Astrocyte (in vitro differentiated cells and primary cell): ENCODE measurements at regions not wholly inside any gene's neighbourhood (a gene's known extent, or its start where the extent isn't known, plus 50 kb on each side); places are given as distances from the start of the nearest gene placed in this dataset.

Experiments used
- EZH2 ChIP-seq: IDR thresholded peaks from 2 replicates; pipeline ENCODE4 v1.6.1; 2012; ENCODE audit warnings: mild to moderate bottlenecking, low read length, inconsistent platforms; ENCODE audit not compliant: insufficient read depth
- TF ChIP-seq, protein P1 (sequence below): IDR thresholded peaks from 2 replicates; pipeline ENCODE4 v1.5.1; 2011; ENCODE audit warnings: low read depth, mild to moderate bottlenecking, inconsistent platforms, low read length, moderate library complexity; ENCODE audit not compliant: insufficient read depth

DNA sequence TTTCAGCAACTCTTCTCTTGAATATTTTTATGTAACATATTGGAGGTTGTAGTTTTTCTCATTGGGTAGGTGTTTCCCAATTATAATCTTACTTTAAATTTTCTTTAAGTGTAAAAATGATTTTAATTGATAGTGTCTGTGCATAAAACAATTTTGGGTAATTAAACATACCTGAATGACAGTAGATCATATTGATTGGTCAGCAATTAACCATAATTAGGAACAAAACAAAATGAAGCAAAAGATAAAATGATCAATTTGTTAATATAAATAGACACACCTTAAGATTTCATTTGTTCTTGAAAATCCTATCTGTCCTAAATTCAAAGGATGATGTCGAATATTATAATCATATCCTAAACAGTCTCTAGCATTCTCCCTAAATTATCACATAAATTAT is 468.3 kb downstream of the PDZRN4 start:
- TF ChIP-seq, protein P1, sequence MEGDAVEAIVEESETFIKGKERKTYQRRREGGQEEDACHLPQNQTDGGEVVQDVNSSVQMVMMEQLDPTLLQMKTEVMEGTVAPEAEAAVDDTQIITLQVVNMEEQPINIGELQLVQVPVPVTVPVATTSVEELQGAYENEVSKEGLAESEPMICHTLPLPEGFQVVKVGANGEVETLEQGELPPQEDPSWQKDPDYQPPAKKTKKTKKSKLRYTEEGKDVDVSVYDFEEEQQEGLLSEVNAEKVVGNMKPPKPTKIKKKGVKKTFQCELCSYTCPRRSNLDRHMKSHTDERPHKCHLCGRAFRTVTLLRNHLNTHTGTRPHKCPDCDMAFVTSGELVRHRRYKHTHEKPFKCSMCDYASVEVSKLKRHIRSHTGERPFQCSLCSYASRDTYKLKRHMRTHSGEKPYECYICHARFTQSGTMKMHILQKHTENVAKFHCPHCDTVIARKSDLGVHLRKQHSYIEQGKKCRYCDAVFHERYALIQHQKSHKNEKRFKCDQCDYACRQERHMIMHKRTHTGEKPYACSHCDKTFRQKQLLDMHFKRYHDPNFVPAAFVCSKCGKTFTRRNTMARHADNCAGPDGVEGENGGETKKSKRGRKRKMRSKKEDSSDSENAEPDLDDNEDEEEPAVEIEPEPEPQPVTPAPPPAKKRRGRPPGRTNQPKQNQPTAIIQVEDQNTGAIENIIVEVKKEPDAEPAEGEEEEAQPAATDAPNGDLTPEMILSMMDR: no peak
- no peak for TF ChIP-seq EZH2
